ENCODE measurements at regions not wholly inside any gene's neighbourhood (a gene's known extent, or its start where the extent isn't known, plus 50 kb on each side); places are given as distances from the start of the nearest gene placed in this dataset.
A peak's percentile ranks its signal among the peaks of the same experiment; 100 is the strongest.

GRCh38 chr7:16171928-16172327, 249.4 kb downstream of the CRPPA start:
- H3K36me3 Mint-ChIP-seq, result no peaks in the 10 kb centered on the region
- no peak overlapping the region for H3K4me3 Mint-ChIP-seq
- H3K27ac Mint-ChIP-seq, result no peak overlapping the region
- ATAC-seq (ENCODE audit: low read depth in 2 of 2) (no peak), DNase-seq (no peak)
- peaks cover 0 to 2% (median 0%) of the 10 kb centered on the region in 3 donors for H3K27me3 Mint-ChIP-seq
- H3K9me3 Mint-ChIP-seq, result no peaks in the 10 kb centered on the region
- H3K4me1 Mint-ChIP-seq, result no peaks in the 10 kb centered on the region

GRCh38 chr7:16170671-16171070, 250.7 kb downstream of the CRPPA start:
- Mint-ChIP-seq H3K27me3 (peaks cover 0 to 6% (median 0%) of the 10 kb centered on the region in 3 donors), H3K36me3 (no peaks in the 10 kb centered on the region), H3K4me3 (no peak overlapping the region), H3K9me3 (peaks cover 0 to 4% (median 0%) of the 10 kb centered on the region in 7 donors), H3K27ac (no peak overlapping the region), H3K4me1 (no peaks in the 10 kb centered on the region)
- DNase-seq (no peak), ATAC-seq (ENCODE audit: low read depth in 2 of 2) (no peak)

GRCh38 chr7:16169537-16169936, 251.8 kb downstream of the CRPPA start:
- H3K27me3 Mint-ChIP-seq, result peaks cover 0 to 6% (median 0%) of the 10 kb centered on the region in 3 donors
- DNase-seq (no peak), ATAC-seq (ENCODE audit: low read depth in 2 of 2) (no peak)
- peaks cover 0 to 4% (median 0%) of the 10 kb centered on the region in 7 donors for H3K9me3 Mint-ChIP-seq
- H3K27ac Mint-ChIP-seq, result no peak overlapping the region
- H3K36me3 Mint-ChIP-seq, result no peaks in the 10 kb centered on the region
- no peaks in the 10 kb centered on the region for H3K4me1 Mint-ChIP-seq
- no peak overlapping the region for H3K4me3 Mint-ChIP-seq

- no peak for ATAC-seq (ENCODE audit: low read depth in 2 of 2)
- H3K27ac Mint-ChIP-seq, result no peak overlapping the region
- DNase-seq, result no peak
- H3K36me3 Mint-ChIP-seq, result no peaks in the 10 kb centered on the region
- H3K4me1 Mint-ChIP-seq, result no peaks in the 10 kb centered on the region
- no peak overlapping the region for H3K4me3 Mint-ChIP-seq
- peaks cover 0 to 6% (median 0%) of the 10 kb centered on the region in 3 donors for H3K27me3 Mint-ChIP-seq
- peaks cover 0 to 6% (median 1%) of the 10 kb centered on the region in 7 donors for H3K9me3 Mint-ChIP-seq
These were observed 253.8 kb downstream of the CRPPA start for GRCh38 chr7:16167526-16167925.

GRCh38 chr7:16144361-16144760, 277.0 kb downstream of the CRPPA start:
- H3K27me3 Mint-ChIP-seq, result no peaks in the 10 kb centered on the region
- H3K4me3 Mint-ChIP-seq, result peak overlapping the region in 1 of 8 donors; percentile 57
- H3K4me1 Mint-ChIP-seq, result no peaks in the 10 kb centered on the region
- no peak for DNase-seq
- no peak for ATAC-seq (ENCODE audit: low read depth in 2 of 2)
- H3K27ac Mint-ChIP-seq, result peak overlapping the region in 2 of 6 donors; percentile 45 to 51
- peaks cover 5 to 11% of the 10 kb centered on the region in 2 donors for H3K36me3 Mint-ChIP-seq
- H3K9me3 Mint-ChIP-seq, result peaks cover 15 to 56% (median 32%) of the 10 kb centered on the region in 7 donors

- no peak overlapping the region for H3K4me3 Mint-ChIP-seq
- H3K27me3 Mint-ChIP-seq, result no peaks in the 10 kb centered on the region
- no peak overlapping the region for H3K27ac Mint-ChIP-seq
- ATAC-seq (ENCODE audit: low read depth in 2 of 2) (no peak), DNase-seq (no peak)
- no peaks in the 10 kb centered on the region for H3K36me3 Mint-ChIP-seq
- H3K4me1 Mint-ChIP-seq, result no peaks in the 10 kb centered on the region
- peaks cover 0 to under 1% (median 0%) of the 10 kb centered on the region in 7 donors for H3K9me3 Mint-ChIP-seq
These were observed 283.4 kb downstream of the CRPPA start for GRCh38 chr7:16137944-16138343.

- ATAC-seq (ENCODE audit: low read depth in 2 of 2) (no peak), DNase-seq (no peak)
- Mint-ChIP-seq H3K9me3 (no peaks in the 10 kb centered on the region), H3K27me3 (no peaks in the 10 kb centered on the region), H3K4me1 (no peaks in the 10 kb centered on the region), H3K36me3 (no peaks in the 10 kb centered on the region), H3K4me3 (no peak overlapping the region), H3K27ac (no peak overlapping the region)
These were observed 284.4 kb downstream of the CRPPA start for GRCh38 chr7:16136896-16137295.

GRCh38 chr7:16135658-16136057, 285.7 kb downstream of the CRPPA start:
- no peak overlapping the region for H3K27ac Mint-ChIP-seq
- H3K36me3 Mint-ChIP-seq, result no peaks in the 10 kb centered on the region
- no peak overlapping the region for H3K4me3 Mint-ChIP-seq
- H3K4me1 Mint-ChIP-seq, result no peaks in the 10 kb centered on the region
- H3K9me3 Mint-ChIP-seq, result no peaks in the 10 kb centered on the region
- DNase-seq (no peak), ATAC-seq (ENCODE audit: low read depth in 2 of 2) (no peak)
- H3K27me3 Mint-ChIP-seq, result no peaks in the 10 kb centered on the region

GRCh38 chr7:16130111-16131110, 290.9 kb downstream of the CRPPA start:
- Mint-ChIP-seq H3K4me3 (no peak overlapping the region), H3K4me1 (no peaks in the 10 kb centered on the region), H3K9me3 (peaks cover 0 to 10% (median 3%) of the 10 kb centered on the region in 7 donors), H3K36me3 (no peaks in the 10 kb centered on the region), H3K27ac (peak overlapping the region in 1 of 6 donors; percentile 24), H3K27me3 (no peaks in the 10 kb centered on the region)
- DNase-seq, result no peak
- ATAC-seq (ENCODE audit: low read depth in 2 of 2), result no peak

- DNase-seq (no peak), ATAC-seq (ENCODE audit: low read depth in 2 of 2) (no peak)
- Mint-ChIP-seq H3K27me3 (no peaks in the 10 kb centered on the region), H3K36me3 (no peaks in the 10 kb centered on the region), H3K27ac (no peak overlapping the region), H3K4me1 (no peaks in the 10 kb centered on the region), H3K9me3 (peaks cover 0 to 10% (median 3%) of the 10 kb centered on the region in 7 donors), H3K4me3 (no peak overlapping the region)
These were observed 291.8 kb downstream of the CRPPA start for GRCh38 chr7:16129431-16130110.

- DNase-seq (no peak), ATAC-seq (ENCODE audit: low read depth in 2 of 2) (no peak)
- no peak overlapping the region for H3K4me3 Mint-ChIP-seq
- no peaks in the 10 kb centered on the region for H3K36me3 Mint-ChIP-seq
- H3K4me1 Mint-ChIP-seq, result no peaks in the 10 kb centered on the region
- H3K27ac Mint-ChIP-seq, result no peak overlapping the region
- H3K9me3 Mint-ChIP-seq, result peaks cover 0 to 10% (median 2%) of the 10 kb centered on the region in 7 donors
- H3K27me3 Mint-ChIP-seq, result no peaks in the 10 kb centered on the region
These were observed 298.1 kb downstream of the CRPPA start for GRCh38 chr7:16123117-16123770.

- Mint-ChIP-seq H3K27ac (no peak overlapping the region), H3K4me1 (no peaks in the 10 kb centered on the region), H3K4me3 (no peak overlapping the region), H3K9me3 (peaks cover 0 to 14% (median 3%) of the 10 kb centered on the region in 7 donors), H3K27me3 (no peaks in the 10 kb centered on the region), H3K36me3 (no peaks in the 10 kb centered on the region)
- DNase-seq, result no peak
- ATAC-seq (ENCODE audit: low read depth in 2 of 2), result no peak
These were observed 299.4 kb downstream of the CRPPA start for GRCh38 chr7:16121876-16122390.

- no peak for ATAC-seq (ENCODE audit: low read depth in 2 of 2)
These were observed 306.0 kb downstream of the CRPPA start for GRCh38 chr7:16115374-16115773.

More at GRCh38 chr7:16115374-16115773, 306.0 kb downstream of the CRPPA start:
- no peaks in the 10 kb centered on the region for H3K4me1 Mint-ChIP-seq
- H3K27ac Mint-ChIP-seq, result no peak overlapping the region
- H3K27me3 Mint-ChIP-seq, result no peaks in the 10 kb centered on the region
- DNase-seq, result no peak
- H3K9me3 Mint-ChIP-seq, result peaks cover 0 to 37% (median 5%) of the 10 kb centered on the region in 7 donors
- no peak overlapping the region for H3K4me3 Mint-ChIP-seq
- no peaks in the 10 kb centered on the region for H3K36me3 Mint-ChIP-seq
